Upper lobe of left lung (tissue), 4 donors: ENCODE measurements at regions not wholly inside any gene's neighbourhood (a gene's known extent, or its start where the extent isn't known, plus 50 kb on each side); places are given as distances from the start of the nearest gene placed in this dataset.
"Not testable (repeated sequence)": the region's sequence is repeated elsewhere in the genome, so short reads cannot be mapped to it uniquely, and the experiment has no call there.

Experiments used
- POLR2A ChIP-seq, 4 donors: fragments of 450-650 bp; IDR thresholded peaks; one replicate each; pipeline ENCODE4 v1.5.1; 2016 to 2017; ENCODE audit warnings: antibody characterized with exemption in 4 of 4, mild to moderate bottlenecking in 2 of 4
- POLR2AphosphoS5 ChIP-seq, 2 donors: sonication (generic); formaldehyde crosslinking; IDR thresholded peaks; one replicate each; pipeline ENCODE4 v1.5.1; 2017; ENCODE audit warnings: antibody characterized with exemption in 2 of 2
- TF ChIP-seq, protein P1 (sequence below), 6 experiments: fragments of 450-650 bp in 4 of 6; fragments of 200-600 bp in 2 of 6; sonication (generic) in 2 of 6; IDR thresholded peaks; one replicate each; pipeline ENCODE4 v1.5.1; 2016 to 2019; ENCODE audit warnings: antibody characterized with exemption in 6 of 6

DNA sequence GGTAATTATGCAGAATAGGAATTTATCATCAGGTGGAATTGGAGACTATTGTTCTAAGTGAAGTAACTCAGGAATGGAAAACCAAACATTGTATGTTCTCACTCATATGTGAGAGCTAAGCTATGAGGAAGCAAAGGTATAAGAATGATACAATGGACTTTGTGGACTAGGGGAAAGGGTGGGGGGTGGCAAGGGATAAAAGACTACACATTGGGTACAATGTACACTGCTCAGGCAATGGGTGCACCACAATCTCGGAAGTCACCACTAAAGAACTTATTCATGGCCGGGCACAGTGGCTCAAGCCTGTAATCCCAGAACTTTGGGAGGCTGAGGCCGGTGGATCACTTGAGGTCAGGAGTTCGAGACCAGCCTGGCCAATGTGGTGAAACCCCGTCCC is 51.6 kb upstream of the MIER3 start:
- TF ChIP-seq, protein P1, sequence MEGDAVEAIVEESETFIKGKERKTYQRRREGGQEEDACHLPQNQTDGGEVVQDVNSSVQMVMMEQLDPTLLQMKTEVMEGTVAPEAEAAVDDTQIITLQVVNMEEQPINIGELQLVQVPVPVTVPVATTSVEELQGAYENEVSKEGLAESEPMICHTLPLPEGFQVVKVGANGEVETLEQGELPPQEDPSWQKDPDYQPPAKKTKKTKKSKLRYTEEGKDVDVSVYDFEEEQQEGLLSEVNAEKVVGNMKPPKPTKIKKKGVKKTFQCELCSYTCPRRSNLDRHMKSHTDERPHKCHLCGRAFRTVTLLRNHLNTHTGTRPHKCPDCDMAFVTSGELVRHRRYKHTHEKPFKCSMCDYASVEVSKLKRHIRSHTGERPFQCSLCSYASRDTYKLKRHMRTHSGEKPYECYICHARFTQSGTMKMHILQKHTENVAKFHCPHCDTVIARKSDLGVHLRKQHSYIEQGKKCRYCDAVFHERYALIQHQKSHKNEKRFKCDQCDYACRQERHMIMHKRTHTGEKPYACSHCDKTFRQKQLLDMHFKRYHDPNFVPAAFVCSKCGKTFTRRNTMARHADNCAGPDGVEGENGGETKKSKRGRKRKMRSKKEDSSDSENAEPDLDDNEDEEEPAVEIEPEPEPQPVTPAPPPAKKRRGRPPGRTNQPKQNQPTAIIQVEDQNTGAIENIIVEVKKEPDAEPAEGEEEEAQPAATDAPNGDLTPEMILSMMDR (IDR thresholded peaks at IDR 0.05): not testable (repeated sequence)
- TF ChIP-seq POLR2A, POLR2AphosphoS5 (IDR thresholded peaks at IDR 0.05): not testable (repeated sequence)
